HG03280 (cell line): ENCODE measurements at regions not wholly inside any gene's neighbourhood (a gene's known extent, or its start where the extent isn't known, plus 50 kb on each side); places are given as distances from the start of the nearest gene placed in this dataset.

ENCODE experiments used
- ATAC-seq: cut with Tn5 transposase; IDR thresholded peaks from one replicate; pipeline ENCODE4 v1.9.1; 2021; ENCODE audit warnings: mild to moderate bottlenecking, moderate library complexity; ENCODE audit not compliant: unreplicated experiment

DNA sequence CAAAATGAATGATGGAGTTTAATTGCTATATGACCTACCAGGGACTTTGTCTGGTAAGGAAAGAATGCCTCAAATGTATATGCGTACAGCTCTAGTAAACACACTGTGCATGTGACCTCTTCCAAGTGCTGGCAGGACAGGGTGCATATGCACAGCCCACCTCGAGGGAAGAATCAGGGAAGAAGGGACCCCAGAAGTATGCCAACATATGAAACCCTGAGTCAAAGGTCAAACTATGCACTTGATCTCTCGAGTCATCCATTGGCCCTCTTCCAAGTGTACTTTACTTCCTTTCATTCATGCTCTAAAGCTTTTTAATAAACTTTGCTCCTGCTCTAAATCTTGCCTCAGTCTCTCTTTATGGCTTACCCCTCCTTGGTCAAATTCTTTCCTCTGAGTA lies 804.6 kb upstream of the COX7C start:
- no peak for ATAC-seq

DNA sequence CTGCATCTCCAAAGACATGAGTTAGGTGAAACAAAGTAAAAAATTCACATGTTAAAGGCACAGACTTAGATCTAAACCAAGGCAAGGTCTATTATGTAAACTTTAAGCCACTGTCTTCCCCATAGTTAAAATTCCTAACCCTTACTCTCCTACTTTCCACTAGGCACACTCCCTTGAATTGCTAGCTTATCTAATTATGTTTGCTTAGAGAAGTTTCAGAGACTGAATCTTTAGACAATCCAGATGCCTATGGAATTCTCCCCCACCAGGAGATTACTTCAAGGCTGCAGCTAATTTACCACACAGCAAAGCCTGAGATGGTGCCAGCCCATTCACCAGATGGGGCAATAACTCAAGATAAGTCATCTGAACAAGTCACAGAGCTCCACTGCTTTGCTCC lies 803.1 kb upstream of the COX7C start:
- ATAC-seq = no peak

DNA sequence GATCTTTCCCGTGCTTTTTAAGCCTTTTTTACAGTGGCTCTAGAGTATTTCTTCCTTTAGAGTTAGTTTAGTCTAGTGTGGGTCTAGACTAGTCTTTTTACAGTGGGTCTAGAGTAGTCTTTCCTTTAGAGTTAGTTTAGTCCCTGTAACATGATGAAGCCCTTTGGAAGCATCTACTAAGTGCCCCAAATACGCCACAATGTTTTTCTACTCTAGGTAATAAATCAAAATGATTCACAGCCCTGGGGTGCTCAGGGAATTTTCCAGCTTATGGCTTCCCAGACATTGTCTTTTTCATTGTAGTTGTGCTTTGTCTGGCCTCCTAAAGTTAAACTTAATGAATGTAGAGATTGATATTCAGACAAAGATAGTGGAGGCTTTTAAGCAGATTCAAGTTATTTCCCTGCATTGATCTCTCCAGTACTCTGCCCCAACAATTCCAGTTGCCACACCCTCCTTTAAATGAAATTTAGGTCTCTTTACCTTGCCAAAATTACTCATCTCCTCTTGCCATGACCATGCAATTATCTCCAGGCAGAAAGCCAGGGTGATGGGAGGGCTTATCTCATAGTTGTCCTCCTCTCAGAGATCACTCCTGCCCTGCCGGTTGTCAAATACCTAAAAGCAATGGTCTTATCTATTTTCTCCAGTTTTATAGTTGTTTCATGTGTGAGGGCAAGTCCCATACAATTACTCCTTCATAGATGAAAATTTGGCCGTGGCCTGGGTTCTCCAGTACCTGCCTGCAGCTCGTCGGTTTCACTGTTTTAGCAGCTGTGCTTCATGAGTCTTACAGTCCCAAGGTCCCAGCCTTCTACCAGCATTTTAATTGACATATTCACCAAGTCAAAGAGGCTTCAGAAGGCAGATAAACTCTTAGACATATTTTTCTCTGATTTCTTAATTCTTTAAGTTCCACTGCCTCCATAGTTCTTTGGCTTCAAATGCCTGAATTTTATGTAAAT lies 794.0 kb upstream of the COX7C start:
- ATAC-seq = no peak

DNA sequence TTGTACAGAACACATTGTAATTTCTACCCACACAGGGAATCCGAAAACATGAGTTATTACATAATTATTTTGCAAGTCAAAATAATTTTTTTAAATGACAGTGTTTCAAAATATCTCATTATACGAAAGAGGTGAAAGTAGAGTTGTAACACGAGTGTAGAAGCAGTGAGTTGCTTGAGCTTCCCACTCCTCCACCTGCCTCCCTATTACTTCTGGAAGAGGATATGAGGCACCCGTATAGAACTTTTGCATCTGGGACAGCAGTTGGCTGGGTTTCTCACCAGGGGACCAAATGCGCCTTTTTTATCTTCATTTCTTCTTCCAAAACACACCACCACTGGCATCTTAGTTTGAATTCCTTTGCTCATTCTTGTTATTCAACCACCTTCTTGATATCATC lies 779.0 kb upstream of the COX7C start:
- no peak for ATAC-seq

DNA sequence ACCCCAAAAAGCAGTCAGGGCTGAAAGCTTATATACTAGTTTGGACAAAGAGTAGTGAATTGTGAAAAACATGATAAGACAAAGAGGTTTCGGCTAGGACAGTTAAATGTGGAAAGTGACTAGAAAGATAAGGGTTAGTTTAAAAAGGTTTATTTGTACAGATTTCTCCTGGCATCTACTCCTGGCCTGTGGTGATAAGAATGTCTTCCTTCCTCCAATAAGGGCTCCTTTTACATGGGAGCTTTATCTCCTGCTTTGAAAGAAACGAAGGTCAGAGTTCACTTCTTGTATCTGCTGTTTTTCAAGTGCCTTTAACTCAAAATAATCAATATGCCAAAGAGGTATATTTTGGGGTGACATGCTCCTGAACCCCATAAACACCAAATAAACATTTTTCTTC lies 776.1 kb upstream of the COX7C start:
- no peak for ATAC-seq

DNA sequence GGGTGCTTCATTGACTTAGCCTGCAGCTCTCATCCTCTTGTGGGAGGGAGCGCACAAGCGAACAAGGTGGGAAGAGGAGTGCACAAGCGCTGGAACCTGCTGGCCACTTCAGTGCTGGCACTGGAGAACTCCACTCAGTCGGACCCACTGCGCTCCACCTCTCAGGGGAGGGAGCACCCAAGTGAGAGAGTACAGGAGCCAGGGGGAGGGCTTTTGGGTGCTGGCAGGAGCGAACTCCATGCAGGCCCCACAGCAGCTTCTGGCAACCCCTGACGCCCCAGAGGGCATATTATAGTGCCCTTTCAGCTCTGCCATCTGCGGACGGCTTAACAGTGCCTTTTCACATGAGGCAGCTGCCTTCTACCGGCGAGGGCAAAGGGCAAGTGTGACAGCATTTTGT lies 774.2 kb upstream of the COX7C start:
- no peak for ATAC-seq

DNA sequence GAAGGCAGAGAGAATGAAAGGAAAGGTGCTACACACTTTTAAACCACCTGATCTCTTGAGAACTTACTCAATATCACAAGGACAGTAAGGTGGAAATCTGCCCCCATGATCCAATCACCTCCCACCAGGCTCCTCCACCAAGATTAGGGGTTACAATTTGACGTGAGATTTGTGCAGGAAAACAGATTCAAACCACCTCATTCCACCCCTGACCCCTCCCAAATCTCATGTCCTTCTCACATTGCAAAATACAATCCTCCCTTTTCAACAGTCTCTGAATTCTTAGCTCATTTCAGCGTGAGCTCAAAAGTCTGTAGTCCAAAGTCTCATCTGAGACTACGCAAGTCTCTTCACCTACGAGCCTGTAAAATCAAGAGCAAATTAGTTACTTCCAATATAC lies 768.3 kb upstream of the COX7C start:
- no peak for ATAC-seq

DNA sequence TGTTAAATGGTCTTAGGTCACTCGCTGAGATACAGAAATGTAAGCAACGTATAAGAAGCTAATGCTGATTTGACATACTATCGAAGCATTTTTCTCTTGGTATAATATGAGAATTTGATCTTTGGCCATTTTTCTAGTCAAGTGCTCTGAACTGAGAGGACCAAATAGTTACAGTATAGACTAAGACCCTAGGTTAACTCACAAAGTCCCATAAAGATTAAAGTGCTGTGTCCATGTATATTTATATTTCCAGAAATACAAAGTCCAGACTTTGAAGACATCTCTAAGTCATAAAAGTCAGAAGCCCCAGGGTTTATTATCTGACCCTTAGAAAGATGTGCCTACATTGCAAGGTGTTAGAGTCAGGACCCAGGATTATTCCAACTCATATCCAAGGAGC lies 752.4 kb upstream of the COX7C start:
- ATAC-seq = no peak

DNA sequence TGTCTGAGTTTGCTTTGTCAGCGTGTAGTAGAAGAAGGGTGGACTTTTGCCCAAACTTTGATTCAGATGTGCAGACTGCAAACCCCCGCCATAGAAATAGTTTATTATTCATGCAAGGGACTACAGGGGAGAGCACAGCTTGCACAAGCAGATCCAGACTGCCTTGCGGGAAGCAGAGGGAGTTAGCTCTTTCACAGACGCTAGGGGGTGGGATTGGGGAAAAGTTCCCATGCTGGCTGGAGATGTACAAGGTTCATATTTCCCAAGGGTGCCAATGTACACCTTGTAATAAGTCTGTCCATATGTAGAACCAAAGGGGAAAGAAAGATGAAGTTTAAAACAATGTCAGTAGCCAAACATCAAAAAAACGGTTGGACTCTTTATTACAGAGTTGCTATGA lies 749.7 kb upstream of the COX7C start:
- ATAC-seq = no peak

DNA sequence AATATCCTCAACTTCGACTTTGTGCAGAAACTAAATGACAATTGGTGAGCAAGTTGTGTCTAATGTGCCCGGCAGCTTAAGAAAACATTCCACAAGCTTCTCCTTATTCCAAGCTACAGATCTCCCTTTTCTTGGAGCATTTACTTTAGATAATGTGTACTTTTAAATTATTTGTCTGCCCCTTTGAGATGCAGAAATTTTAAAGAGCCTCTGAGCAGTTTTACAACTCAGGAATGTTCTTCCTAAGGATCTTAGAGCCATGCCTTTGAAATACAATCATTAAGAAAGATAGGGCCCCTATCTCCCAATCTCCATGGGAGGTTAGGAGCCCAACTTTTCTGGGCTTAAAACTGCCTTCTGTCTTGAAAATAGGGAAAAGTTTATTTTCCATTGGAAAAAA lies 723.7 kb upstream of the COX7C start:
- no peak for ATAC-seq

DNA sequence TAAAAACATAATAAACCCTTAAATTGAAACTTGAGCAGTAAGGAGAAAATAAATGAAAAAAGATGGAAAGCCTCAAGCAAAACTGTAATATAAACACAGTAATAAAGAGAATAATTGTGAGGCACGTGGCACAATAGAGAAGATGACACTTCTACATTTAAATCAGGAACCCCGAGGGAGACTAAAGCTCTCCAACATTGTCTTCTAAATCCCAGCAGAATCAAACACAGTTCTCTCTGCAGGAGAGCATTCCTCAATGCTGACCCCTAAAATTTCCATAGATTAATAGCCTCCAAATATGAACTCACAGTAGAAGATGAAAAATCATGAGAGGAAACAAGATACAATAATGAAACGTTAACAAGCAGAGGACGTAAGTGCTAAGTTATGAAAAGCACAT lies 721.2 kb upstream of the COX7C start:
- no peak for ATAC-seq

DNA sequence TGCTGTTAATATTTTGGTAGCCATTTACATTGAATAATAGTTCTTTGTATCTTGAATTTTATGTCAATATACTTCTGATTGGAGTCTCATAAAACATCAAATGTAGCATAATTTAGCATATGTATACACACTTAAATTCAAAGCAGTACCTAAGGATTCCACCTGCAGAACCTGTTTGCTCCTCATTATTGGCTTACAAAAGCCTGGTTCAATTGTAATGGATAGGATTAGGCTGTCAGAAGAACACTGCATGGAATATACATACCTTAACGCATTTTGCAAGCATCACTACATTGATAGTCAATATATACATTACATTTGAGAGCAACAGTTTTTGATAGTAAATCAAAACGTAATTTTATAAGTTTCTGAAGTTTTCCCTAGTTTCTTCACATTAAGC lies 711.3 kb upstream of the COX7C start:
- no peak for ATAC-seq

DNA sequence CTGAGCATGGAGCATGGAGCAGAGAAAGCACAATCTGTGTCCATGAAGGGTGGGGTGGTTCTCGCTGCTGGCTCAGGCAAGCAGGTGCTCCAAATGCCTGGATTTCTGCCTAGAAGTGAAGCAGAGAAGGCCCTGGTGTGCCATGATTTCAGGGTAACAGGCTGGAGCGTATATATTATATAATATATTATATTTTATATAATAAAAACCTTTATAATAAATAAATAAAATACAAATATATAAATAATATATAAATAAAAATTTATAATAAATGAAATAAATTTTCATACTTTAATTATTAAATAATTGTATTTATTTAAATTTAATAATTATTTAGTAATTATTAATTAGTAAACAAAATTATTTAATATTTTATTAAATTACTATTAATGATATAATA lies 707.4 kb upstream of the COX7C start:
- ATAC-seq = no peak

DNA sequence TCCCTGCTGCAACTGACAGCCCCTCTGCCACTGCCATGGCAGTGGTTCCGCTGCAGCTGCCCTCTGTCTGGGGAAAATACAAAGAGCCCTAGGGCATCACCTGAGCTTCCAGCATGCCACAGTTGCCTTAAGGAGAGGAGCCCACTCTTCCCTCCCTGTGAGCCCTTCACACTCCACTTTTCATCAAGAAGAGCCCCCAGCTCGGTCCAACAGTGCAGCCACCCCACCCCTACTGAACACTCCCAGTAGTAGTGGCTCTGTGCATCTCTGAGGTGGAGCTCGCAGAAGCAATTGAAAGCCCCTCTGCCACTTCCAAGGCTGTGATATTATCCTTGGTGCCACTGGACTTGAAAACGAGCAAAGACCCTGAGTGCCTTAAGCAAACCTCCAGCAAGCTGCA lies 696.8 kb upstream of the COX7C start:
- no peak for ATAC-seq

DNA sequence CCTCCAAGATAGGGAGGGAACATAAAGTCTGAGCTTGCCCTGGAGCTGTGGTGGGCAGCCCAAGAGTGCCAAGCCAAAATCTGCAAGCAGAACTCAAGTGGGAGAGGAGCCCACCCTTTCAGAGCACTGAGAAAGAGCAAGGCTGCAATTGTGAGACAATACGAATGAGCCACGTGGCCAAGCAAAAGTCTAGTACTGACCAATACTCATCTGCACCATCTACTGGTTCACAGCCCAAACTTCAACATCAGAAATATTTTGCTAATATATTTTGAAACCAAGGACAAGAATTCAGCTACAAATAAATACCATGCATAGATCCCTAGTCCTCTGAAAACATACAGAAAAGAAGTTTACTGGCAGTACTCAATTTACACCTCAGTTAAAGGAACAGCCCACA lies 696.2 kb upstream of the COX7C start:
- ATAC-seq = no peak

DNA sequence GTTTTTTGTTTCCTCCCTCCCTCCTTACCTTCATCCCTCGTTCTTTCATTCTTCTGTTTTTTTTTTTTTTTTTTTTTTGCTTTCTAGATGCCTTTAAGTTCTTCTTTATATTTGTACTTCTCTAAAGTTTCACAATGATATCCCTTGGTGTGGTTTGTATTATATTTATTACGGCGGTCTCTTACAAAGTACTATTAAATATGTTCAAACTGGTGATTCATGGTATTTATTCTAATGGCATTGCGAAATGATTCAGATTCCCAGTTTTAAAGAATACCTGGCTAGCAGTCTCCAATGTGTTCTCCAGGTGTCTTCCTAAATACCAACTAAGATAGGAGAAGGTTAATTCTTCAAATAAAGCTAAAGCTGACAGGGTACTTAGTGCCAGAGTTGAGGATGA lies 690.1 kb upstream of the COX7C start:
- no peak for ATAC-seq

DNA sequence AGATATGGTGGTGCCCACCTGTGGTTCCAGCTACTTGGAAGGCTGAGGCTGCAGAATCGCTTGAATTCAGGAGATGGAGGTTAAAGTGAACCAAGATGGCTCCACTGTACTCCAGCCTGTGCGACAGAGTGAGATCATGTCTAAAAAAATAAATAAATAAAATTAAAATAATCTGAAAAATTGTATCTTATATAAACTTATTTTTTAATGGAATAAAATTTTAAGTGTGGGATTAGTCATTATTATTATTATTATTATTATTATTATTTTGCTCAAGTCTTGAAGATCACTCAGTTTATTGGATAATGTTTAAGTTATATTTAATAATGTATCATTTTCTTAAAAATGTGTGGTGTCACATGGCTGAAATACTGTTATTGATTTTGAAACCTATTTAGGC lies 688.0 kb upstream of the COX7C start:
- no peak for ATAC-seq

DNA sequence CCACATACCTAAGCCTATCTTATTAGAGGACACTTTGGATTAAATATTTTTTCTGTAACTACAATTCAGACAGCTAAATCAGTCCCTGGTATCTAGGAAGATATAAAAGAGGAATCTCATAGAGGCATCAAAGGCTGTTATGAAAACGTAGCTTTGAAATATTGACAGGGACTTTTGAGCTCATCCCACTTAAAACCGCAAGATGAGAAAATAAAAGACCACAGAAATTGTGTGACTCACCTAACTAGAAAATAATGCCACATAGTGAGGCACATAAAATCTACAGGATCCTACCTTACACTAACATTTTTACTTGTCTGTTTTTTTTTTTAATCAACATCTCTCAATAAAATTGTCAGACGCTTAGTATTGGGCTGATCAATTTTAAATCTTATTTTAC lies 686.5 kb upstream of the COX7C start:
- ATAC-seq = no peak

DNA sequence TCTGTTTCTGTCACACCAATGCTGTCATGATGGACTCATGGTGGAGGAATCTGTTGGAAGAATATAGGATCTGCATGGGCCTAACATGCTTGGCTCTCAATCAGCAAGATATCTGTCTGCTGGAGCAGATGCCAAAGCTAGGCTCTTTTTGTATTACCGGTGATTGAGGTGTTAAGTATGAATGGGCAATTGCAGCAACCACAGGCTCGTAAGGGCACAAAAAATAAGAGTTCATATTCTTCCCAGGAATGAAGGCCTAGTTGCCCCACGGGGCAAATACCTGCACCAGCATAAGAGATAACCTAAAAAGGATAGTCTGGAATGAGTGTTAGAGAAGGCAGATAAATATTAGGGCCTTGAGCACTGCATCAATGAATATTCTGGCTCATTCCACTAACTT lies 679.5 kb upstream of the COX7C start:
- no peak for ATAC-seq

DNA sequence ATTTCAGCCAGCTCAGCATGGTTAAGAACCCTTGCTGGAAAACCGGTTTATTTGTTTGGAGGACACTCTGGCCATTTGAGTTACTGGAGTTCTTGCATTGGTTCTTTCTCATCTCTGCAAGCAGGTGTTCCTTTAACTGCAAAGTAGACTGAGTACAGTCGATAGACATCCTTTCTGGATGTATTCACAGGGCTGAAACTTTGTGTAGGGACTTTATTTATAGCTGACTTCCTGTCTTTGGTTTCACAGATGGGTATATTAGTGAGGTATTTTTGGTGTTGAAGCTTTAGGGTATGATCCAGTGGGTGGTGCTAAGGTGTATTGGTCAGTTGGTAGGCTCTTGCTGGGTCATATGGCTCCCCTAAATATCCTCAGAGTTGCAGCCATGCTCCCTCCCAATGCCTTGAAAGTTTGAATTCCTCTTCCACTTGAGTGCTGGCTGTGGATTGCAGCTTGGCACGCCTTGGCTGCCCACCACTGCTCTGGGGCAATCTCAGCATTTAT lies 666.0 kb upstream of the COX7C start:
- ATAC-seq = no peak

DNA sequence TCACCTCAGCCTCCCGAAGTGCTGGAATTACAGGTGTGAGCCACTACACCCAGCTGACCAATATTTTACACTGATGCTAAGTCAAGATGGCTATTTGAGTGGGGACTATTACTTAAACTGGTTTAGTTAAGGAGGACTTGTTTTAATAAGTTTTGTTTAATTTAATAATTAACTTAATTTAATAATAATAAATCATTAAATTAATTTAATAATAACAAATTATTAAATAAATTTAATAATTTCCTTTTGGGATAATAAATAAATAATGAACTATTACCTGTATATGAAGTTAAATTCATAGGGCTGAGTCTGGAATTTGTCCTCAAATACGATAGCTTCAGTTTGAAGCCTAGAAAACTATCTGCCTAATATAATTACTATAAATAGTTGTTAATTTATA lies 665.1 kb upstream of the COX7C start:
- ATAC-seq = no peak

DNA sequence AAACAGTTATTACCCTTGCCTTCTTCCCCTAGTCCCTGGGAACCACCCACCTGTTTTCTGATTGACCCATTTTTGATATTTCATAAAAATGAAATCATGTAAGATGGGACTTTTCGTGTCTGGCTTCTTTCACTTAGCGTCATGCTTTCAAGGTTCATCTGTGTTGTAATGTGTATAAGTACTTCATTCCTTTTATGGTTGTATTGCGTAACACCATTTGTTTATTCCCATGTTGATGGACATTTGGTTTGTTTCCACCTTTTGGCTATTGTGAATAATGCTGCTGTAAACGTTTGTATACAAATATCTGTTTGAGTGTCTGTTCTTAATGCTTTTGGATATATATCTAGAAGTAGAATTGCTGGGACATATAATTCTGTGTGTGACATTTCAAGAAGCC lies 650.1 kb upstream of the COX7C start:
- no peak for ATAC-seq

DNA sequence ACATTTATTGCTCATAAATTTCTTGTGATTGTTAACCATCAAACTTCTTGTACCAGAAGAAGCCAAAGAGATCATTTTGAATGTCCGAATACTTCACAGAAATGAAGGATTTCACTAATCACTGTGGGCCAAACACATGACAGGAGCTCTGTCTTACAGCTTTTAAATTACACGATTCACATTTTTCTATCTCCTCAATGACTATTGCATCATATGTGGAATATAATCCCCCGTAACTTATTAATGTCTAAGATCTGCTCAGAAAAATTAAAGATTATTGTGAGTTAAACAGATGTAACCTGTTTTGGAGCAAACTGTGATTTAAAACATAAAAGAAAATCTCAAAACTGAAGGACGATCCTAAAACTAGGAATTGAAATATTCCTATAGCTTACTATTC lies 645.2 kb upstream of the COX7C start:
- ATAC-seq = no peak
